ENCODE measurements at regions not wholly inside any gene's neighbourhood (a gene's known extent, or its start where the extent isn't known, plus 50 kb on each side); places are given as distances from the start of the nearest gene placed in this dataset.

- Mint-ChIP-seq H3K27me3 (no peaks in the 10 kb centered on the region), H3K36me3 (no peaks in the 10 kb centered on the region), H3K4me3 (no peak overlapping the region), H3K27ac (no peak overlapping the region), H3K4me1 (no peaks in the 10 kb centered on the region), H3K9me3 (no peaks in the 10 kb centered on the region)
- ATAC-seq (replicated peaks) (no peak), DNase-seq (no peak)
Measured at GRCh38 chr1:60577029-60577428, 503.5 kb upstream of the C1orf87 start.

GRCh38 chr1:60575326-60575977 is 501.9 kb upstream of the C1orf87 start:
- DNase-seq (no peak), ATAC-seq (replicated peaks) (no peak)
- Mint-ChIP-seq H3K27me3 (no peaks in the 10 kb centered on the region), H3K27ac (no peak overlapping the region), H3K4me1 (no peaks in the 10 kb centered on the region), H3K4me3 (no peak overlapping the region), H3K36me3 (no peaks in the 10 kb centered on the region), H3K9me3 (peaks cover 0 to 4% of the 10 kb centered on the region in 2 donors)

GRCh38 chr1:60573726-60574409 is 500.3 kb upstream of the C1orf87 start:
- Mint-ChIP-seq H3K27ac (no peak overlapping the region), H3K27me3 (no peaks in the 10 kb centered on the region), H3K9me3 (peaks cover 0 to 4% of the 10 kb centered on the region in 2 donors), H3K4me3 (no peak overlapping the region), H3K36me3 (no peaks in the 10 kb centered on the region), H3K4me1 (no peaks in the 10 kb centered on the region)
- DNase-seq (no peak), ATAC-seq (replicated peaks) (no peak)

DNA sequence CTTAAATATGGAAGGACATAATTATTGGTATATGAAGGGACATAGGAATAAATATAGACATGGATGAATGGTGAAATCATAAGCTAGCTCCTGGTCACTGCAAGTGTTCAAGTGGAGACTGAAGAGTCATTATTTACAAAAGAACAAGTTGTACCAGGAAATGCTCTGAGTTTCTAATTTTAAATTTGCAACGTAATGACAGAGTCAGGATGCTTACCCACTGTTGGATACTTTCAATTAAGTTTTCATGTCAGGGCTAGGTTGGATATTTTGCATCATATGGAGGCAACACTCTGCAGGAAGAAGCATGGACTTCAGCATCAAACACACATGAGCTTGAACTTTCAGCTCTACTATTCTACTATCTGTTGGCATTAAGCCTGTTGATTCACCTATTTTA is 499.6 kb upstream of the C1orf87 start:
- Mint-ChIP-seq H3K36me3 (no peaks in the 10 kb centered on the region), H3K9me3 (peaks cover 0 to 4% of the 10 kb centered on the region in 2 donors), H3K27me3 (no peaks in the 10 kb centered on the region), H3K4me1 (no peaks in the 10 kb centered on the region), H3K27ac (no peak overlapping the region), H3K4me3 (no peak overlapping the region)
- DNase-seq, result no peak
- no peak for ATAC-seq (replicated peaks)

DNA sequence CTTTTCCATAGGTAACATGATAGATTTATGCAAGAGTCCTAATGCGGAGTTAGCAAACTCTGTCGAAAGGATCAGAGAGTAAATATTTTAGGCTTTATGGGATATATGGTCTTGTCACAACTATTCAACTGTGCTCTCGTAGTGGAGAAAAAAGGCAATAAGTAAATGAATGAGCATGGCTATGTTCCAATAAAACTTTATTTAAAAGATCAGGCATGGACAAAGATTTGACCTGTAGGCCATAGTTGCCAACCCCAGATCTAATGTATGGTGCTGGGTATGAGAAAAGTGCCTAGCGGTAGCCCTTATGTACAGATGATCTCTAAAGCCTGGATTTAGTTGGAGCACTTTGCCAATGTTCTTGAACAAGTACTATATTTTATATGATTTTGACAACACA is 498.8 kb upstream of the C1orf87 start:
- no peak for ATAC-seq (replicated peaks)

DNA sequence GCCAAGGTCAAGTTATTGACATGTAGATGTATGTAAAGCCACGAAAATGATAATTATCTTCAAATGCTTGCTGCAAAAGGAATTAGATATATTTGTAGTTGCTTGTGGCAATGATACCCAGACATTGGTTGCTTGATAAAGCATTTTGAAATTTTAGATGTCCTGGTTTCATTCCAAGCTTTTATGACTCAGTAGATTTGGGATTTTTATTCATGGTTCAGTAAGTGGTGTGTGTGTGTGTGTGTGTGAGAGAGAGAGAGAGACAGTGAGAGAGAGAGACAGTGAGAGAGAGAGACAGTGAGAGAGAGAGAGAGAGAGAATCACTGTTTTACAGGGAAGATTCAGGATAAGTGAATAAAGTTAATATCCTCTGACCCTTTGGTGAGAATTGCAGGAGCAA is 498.2 kb upstream of the C1orf87 start:
- H3K9me3 Mint-ChIP-seq, result peaks cover 0 to 4% of the 10 kb centered on the region in 2 donors
- H3K4me1 Mint-ChIP-seq, result no peaks in the 10 kb centered on the region
- no peak overlapping the region for H3K27ac Mint-ChIP-seq
- ATAC-seq (replicated peaks), result no peak
- DNase-seq, result no peak
- no peaks in the 10 kb centered on the region for H3K36me3 Mint-ChIP-seq
- H3K4me3 Mint-ChIP-seq, result no peak overlapping the region
- no peaks in the 10 kb centered on the region for H3K27me3 Mint-ChIP-seq

More for the DNA sequence above, 498.8 kb upstream of the C1orf87 start:
- Mint-ChIP-seq H3K4me3 (no peak overlapping the region), H3K27me3 (no peaks in the 10 kb centered on the region), H3K4me1 (no peaks in the 10 kb centered on the region), H3K27ac (no peak overlapping the region), H3K9me3 (peaks cover 0 to 4% of the 10 kb centered on the region in 2 donors), H3K36me3 (no peaks in the 10 kb centered on the region)
- no peak for DNase-seq

GRCh38 chr1:60569189-60569588 is 495.6 kb upstream of the C1orf87 start:
- H3K4me1 Mint-ChIP-seq, result no peaks in the 10 kb centered on the region
- DNase-seq, result no peak
- no peak overlapping the region for H3K4me3 Mint-ChIP-seq
- peaks cover 0 to 4% of the 10 kb centered on the region in 2 donors for H3K9me3 Mint-ChIP-seq
- H3K27me3 Mint-ChIP-seq, result no peaks in the 10 kb centered on the region
- no peak overlapping the region for H3K27ac Mint-ChIP-seq
- ATAC-seq (replicated peaks), result no peak
- no peaks in the 10 kb centered on the region for H3K36me3 Mint-ChIP-seq

DNA sequence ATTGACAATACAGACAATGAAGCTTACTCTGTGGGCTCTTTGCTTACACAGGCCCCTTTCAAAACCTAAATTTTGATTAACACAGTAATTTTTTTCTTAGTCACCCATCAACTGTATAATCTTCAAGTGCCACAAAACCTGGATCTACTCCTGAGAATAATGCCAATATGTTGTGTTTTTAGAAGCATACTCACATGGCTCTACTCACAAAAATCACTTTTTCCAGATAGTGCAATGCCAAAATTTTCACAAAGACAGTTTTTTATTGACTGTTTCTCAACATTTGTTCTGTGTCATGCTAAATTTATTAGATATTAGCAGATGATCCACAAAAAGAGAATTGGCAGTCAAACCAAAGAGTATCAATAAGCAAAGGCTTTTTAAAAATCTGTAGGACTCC is 493.7 kb upstream of the C1orf87 start:
- ATAC-seq (replicated peaks) (no peak), DNase-seq (no peak)
- H3K36me3 Mint-ChIP-seq, result no peaks in the 10 kb centered on the region
- peaks cover 1 to 4% of the 10 kb centered on the region in 2 donors for H3K9me3 Mint-ChIP-seq
- no peak overlapping the region for H3K27ac Mint-ChIP-seq
- H3K27me3 Mint-ChIP-seq, result no peaks in the 10 kb centered on the region
- no peak overlapping the region for H3K4me3 Mint-ChIP-seq
- no peaks in the 10 kb centered on the region for H3K4me1 Mint-ChIP-seq

DNA sequence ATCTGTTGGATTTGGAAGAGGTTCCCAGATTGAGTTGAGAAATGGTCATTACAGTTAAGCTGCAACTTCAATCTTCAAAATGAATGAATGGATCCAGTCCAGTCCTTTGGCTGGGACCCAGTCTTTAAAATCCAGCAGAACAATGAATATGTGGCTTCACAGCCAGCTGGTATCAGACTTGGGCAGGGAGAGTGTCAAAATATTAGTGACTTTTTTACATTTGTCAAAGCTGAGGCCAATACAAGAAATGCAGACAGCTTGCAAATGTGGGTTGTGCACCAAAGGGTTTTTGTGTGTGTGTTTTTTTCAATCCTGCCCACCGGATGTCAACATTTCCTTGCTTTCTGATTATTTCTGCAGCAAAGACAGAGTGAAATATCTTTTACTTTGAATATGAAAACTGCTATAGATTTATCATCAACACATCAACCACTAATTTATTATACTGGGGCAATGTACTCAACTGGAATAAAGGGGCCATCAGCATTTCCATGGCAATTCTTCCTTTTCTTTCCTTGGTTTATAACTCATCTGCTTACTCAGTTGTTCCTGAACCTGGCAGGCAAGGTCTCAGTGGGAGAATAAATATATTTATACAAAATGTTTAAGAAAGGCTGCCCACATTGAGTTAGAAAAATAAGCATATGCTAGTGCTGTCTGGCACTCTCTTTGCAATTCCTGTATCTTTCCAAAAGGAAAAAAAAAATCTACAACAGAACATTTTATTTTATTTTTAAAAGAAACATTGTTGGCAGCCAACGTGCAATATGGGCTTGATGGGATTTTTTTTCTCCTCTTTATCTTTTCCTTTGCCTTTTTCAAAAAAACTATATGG is 491.6 kb upstream of the C1orf87 start:
- Mint-ChIP-seq H3K4me1 (no peaks in the 10 kb centered on the region), H3K27ac (no peak overlapping the region), H3K4me3 (no peak overlapping the region), H3K27me3 (no peaks in the 10 kb centered on the region), H3K36me3 (no peaks in the 10 kb centered on the region), H3K9me3 (peaks cover 0 to 1% of the 10 kb centered on the region in 2 donors)
- DNase-seq, result no peak
- ATAC-seq (replicated peaks), result no peak

- no peaks in the 10 kb centered on the region for H3K4me1 Mint-ChIP-seq
- no peak overlapping the region for H3K27ac Mint-ChIP-seq
- no peaks in the 10 kb centered on the region for H3K36me3 Mint-ChIP-seq
- H3K4me3 Mint-ChIP-seq, result no peak overlapping the region
- DNase-seq, result no peak
- no peaks in the 10 kb centered on the region for H3K27me3 Mint-ChIP-seq
- peaks cover 0 to 1% of the 10 kb centered on the region in 2 donors for H3K9me3 Mint-ChIP-seq
- ATAC-seq (replicated peaks), result no peak
Measured at GRCh38 chr1:60563777-60564535, 490.4 kb upstream of the C1orf87 start.

DNA sequence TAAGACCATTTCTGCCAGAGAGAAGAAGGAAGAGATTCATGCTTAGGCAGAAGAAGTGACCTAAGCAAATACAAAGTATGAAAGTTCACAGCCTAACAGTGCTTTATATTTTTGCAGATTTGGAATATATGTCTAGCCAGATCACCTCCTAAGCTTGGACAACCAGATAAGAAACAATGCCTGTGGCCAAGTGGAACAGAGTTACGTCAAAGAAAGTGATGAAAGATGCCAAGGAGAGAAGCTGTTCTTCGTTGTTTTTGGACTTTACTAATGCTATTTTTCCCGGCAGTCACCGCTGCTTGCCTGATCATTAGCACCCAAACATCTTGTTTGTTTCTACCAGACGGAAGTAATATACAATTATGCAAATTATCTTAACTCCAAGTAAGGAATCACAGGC is 489.2 kb upstream of the C1orf87 start:
- Mint-ChIP-seq H3K27ac (no peak overlapping the region), H3K9me3 (peaks cover 0 to 1% of the 10 kb centered on the region in 2 donors), H3K4me3 (no peak overlapping the region), H3K36me3 (no peaks in the 10 kb centered on the region), H3K27me3 (no peaks in the 10 kb centered on the region), H3K4me1 (no peaks in the 10 kb centered on the region)
- DNase-seq (no peak), ATAC-seq (replicated peaks) (no peak)

- Mint-ChIP-seq H3K36me3 (no peaks in the 10 kb centered on the region), H3K9me3 (peaks cover 0 to 1% of the 10 kb centered on the region in 2 donors), H3K4me1 (no peaks in the 10 kb centered on the region), H3K4me3 (no peak overlapping the region), H3K27ac (no peak overlapping the region), H3K27me3 (no peaks in the 10 kb centered on the region)
- DNase-seq (no peak), ATAC-seq (replicated peaks) (no peak)
Measured at GRCh38 chr1:60560701-60561100, 487.1 kb upstream of the C1orf87 start.

DNA sequence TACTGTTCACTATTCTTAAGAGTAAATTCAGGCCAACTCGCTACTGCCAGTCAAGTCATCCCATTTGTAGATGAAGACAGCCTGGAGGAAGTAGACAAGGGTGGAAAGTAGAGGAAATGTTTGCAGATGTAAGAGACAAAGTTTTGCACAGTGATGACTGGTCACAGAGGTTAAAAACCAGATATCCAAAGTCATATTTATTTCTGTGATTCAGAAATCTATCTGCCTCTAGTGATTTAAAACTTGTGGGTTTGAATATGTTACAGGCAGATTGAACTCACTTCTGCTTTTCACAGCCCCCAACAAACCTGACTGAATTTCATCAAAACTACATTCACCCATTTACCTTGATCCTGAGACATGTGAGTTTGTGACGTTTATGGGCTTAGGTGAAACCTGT is 484.7 kb upstream of the C1orf87 start:
- H3K4me3 Mint-ChIP-seq, result no peak overlapping the region
- H3K9me3 Mint-ChIP-seq, result peaks cover 0 to 1% of the 10 kb centered on the region in 2 donors
- H3K4me1 Mint-ChIP-seq, result no peaks in the 10 kb centered on the region
- H3K27ac Mint-ChIP-seq, result no peak overlapping the region
- DNase-seq, result no peak
- no peaks in the 10 kb centered on the region for H3K27me3 Mint-ChIP-seq
- ATAC-seq (replicated peaks), result no peak
- no peaks in the 10 kb centered on the region for H3K36me3 Mint-ChIP-seq

- no peak for ATAC-seq (replicated peaks)
- H3K4me3 Mint-ChIP-seq, result no peak overlapping the region
- H3K4me1 Mint-ChIP-seq, result no peaks in the 10 kb centered on the region
- H3K9me3 Mint-ChIP-seq, result peaks cover 0 to 1% of the 10 kb centered on the region in 2 donors
- no peaks in the 10 kb centered on the region for H3K27me3 Mint-ChIP-seq
- H3K27ac Mint-ChIP-seq, result no peak overlapping the region
- DNase-seq, result no peak
- H3K36me3 Mint-ChIP-seq, result no peaks in the 10 kb centered on the region
Measured at GRCh38 chr1:60553730-60554129, 480.2 kb upstream of the C1orf87 start.

Measured in stimulated activated naive B cell treated with anti-CD40 and anti-IgM and Interleukin-4, amounts not matched to agents 10 μg/mL and 1 μg/mL and 100 μg/mL, for 72 hours (primary cell).